ENCODE measurements at regions not wholly inside any gene's neighbourhood (a gene's known extent, or its start where the extent isn't known, plus 50 kb on each side); places are given as distances from the start of the nearest gene placed in this dataset.

DNA sequence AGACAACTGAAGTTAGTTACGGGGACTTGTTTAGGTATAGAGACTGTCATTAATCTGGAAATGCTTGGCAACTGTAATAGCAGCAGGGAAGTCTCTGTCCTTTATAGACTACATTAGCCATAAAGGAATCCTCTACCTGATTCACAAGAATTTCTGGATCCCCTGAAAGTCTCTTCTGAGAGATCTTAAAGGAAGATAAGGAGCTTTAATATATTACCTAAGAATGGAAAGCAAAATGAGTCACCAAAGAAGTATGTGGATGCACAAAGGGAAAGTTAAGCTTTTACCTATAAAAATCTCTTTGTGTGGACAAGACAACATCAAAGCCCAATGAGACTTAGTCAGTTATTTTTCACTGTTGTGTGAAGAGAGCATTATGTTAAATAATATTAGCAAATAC lies 92.2 kb upstream of the RSPO3 start:
- TF ChIP-seq, protein P1, sequence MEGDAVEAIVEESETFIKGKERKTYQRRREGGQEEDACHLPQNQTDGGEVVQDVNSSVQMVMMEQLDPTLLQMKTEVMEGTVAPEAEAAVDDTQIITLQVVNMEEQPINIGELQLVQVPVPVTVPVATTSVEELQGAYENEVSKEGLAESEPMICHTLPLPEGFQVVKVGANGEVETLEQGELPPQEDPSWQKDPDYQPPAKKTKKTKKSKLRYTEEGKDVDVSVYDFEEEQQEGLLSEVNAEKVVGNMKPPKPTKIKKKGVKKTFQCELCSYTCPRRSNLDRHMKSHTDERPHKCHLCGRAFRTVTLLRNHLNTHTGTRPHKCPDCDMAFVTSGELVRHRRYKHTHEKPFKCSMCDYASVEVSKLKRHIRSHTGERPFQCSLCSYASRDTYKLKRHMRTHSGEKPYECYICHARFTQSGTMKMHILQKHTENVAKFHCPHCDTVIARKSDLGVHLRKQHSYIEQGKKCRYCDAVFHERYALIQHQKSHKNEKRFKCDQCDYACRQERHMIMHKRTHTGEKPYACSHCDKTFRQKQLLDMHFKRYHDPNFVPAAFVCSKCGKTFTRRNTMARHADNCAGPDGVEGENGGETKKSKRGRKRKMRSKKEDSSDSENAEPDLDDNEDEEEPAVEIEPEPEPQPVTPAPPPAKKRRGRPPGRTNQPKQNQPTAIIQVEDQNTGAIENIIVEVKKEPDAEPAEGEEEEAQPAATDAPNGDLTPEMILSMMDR (IDR thresholded peaks at IDR 0.05): no peak
- no peak for TF ChIP-seq POLR2A (IDR thresholded peaks at IDR 0.05)

All from body of pancreas (tissue), 4 donors.